Neural progenitor cell (in vitro differentiated cells): ENCODE measurements at regions not wholly inside any gene's neighbourhood (a gene's known extent, or its start where the extent isn't known, plus 50 kb on each side); places are given as distances from the start of the nearest gene placed in this dataset.
A peak's percentile ranks its signal among the peaks of the same experiment; 100 is the strongest.

Experiments used
- DNase-seq: peaks from one replicate; pipeline ENCODE4 v3.0.0-alpha.2; 2016; ENCODE audit warnings: low spot score
- H2AFZ ChIP-seq: fragments of 200-600 bp; sonication (generic); replicated peaks from 2 replicates; pipeline ENCODE4 v1.6.1; 2016; ENCODE audit warnings: antibody characterized with exemption
- H3F3A ChIP-seq: fragments of 200-600 bp; sonication (generic); 2 replicates; pipeline ENCODE4 v1.6.1; 2016; ENCODE audit warnings: antibody characterized with exemption, low read depth
- H3K27ac ChIP-seq: fragments of 200-600 bp; sonication (generic); 2 replicates; pipeline ENCODE4 v1.5.1; 2016; ENCODE audit warnings: mild to moderate bottlenecking
- H3K27me3 ChIP-seq: fragments of 200-600 bp; sonication (generic); 2 replicates; pipeline ENCODE4 v1.6.1; 2016; ENCODE audit warnings: mild to moderate bottlenecking, moderate library complexity
- H3K36me3 ChIP-seq: fragments of 200-600 bp; sonication (generic); 2 replicates; pipeline ENCODE4 v1.5.1; 2016
- H3K4me1 ChIP-seq: fragments of 200-600 bp; sonication (generic); 2 replicates; pipeline ENCODE4 v1.6.1; 2016; ENCODE audit warnings: mixed run types
- H3K4me2 ChIP-seq: fragments of 200-600 bp; sonication (generic); 2 replicates; pipeline ENCODE4 v1.6.1; 2016
- H3K4me3 ChIP-seq: fragments of 200-600 bp; sonication (generic); 2 replicates; pipeline ENCODE4 v1.5.1; 2016
- H3K79me2 ChIP-seq: fragments of 200-600 bp; sonication (generic); 2 replicates; pipeline ENCODE4 v1.6.1; 2016; ENCODE audit warnings: low read depth
- H3K9ac ChIP-seq: fragments of 200-600 bp; sonication (generic); 2 replicates; pipeline ENCODE4 v1.6.1; 2016
- H3K9me3 ChIP-seq: fragments of 200-600 bp; sonication (generic); 2 replicates; pipeline ENCODE4 v1.5.1; 2016; ENCODE audit warnings: low read depth
- H4K20me1 ChIP-seq: fragments of 200-600 bp; sonication (generic); 2 replicates; pipeline ENCODE4 v1.6.1; 2016; ENCODE audit warnings: low read depth
- H3K27ac Mint-ChIP-seq: 3 replicates; pipeline ENCODE4 v1.8.0; 2021; ENCODE audit warnings: mixed read lengths
- H3K27me3 Mint-ChIP-seq: 2 replicates; pipeline ENCODE4 v1.8.0; 2022; ENCODE audit warnings: low read depth, mild to moderate bottlenecking, inconsistent platforms, moderate library complexity, mixed read lengths; ENCODE audit not compliant: insufficient read depth
- H3K36me3 Mint-ChIP-seq: 3 replicates; pipeline ENCODE4 v1.8.0; 2021; ENCODE audit warnings: mixed read lengths
- H3K4me1 Mint-ChIP-seq: 3 replicates; pipeline ENCODE4 v1.8.0; 2021; ENCODE audit warnings: mixed read lengths
- H3K4me3 Mint-ChIP-seq: 3 replicates; pipeline ENCODE4 v1.8.0; 2021; ENCODE audit warnings: mild to moderate bottlenecking, moderate library complexity, mixed read lengths
- H3K9me3 Mint-ChIP-seq: 3 replicates; pipeline ENCODE4 v1.8.0; 2020; ENCODE audit warnings: mixed read lengths
- CTCF ChIP-seq: fragments of 200-600 bp; sonication (generic); IDR thresholded peaks from 2 replicates; pipeline ENCODE4 v1.5.1; 2017; ENCODE audit warnings: antibody characterized with exemption, mild to moderate bottlenecking
- EZH2 ChIP-seq: fragments of 200-600 bp; sonication (generic); IDR thresholded peaks from 2 replicates; pipeline ENCODE4 v1.6.1; 2017; ENCODE audit warnings: antibody characterized with exemption, mild to moderate bottlenecking, moderate library complexity
- EZH2phosphoT487 ChIP-seq: fragments of 200-600 bp; sonication (generic); IDR thresholded peaks from 2 replicates; pipeline ENCODE4 v1.6.1; 2017; ENCODE audit warnings: antibody characterized with exemption

DNA sequence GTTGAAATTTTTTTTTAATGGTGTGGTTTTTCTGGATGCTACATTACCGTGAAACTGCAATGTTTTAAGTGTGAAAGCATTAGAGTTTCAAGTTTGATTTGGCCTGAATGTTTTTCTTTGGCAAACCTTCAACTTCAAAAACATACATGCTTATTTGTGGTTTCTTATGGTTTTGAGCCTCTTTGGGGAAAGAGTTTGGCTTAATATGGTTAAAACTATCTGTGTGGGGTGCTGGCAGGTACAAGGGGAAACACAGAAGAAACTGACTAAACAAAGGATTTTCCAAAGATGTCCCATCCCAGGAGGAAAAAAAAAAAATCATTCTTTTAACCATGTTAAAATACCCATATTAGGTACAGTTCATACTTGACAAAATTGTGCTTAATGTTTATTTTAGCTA, 121.1 kb downstream of the HGF start:
- Histone ChIP-seq H3K9me3 (peaks cover 6% of the 10 kb centered on the region), H3K27ac (no peak overlapping the region), H3F3A (no peaks in the 10 kb centered on the region), H3K9ac (no peak overlapping the region), H2AFZ (peak overlapping the region; percentile 22), H3K4me2 (no peak overlapping the region), H3K79me2 (no peaks in the 10 kb centered on the region), H4K20me1 (no peaks in the 10 kb centered on the region), H3K27me3 (no peaks in the 10 kb centered on the region), H3K4me1 (no peaks in the 10 kb centered on the region), H3K36me3 (no peaks in the 10 kb centered on the region), H3K4me3 (no peak overlapping the region)
- Mint-ChIP-seq H3K27ac (no peak overlapping the region), H3K4me3 (no peak overlapping the region), H3K27me3 (no peaks in the 10 kb centered on the region), H3K9me3 (peaks cover 23% of the 10 kb centered on the region), H3K4me1 (no peaks in the 10 kb centered on the region), H3K36me3 (no peaks in the 10 kb centered on the region)
- DNase-seq = no peak
- TF ChIP-seq EZH2 (no peak), EZH2phosphoT487 (no peak), CTCF (no peak)

GRCh38 chr7:81645435-81645834, 124.4 kb downstream of the HGF start:
- Histone ChIP-seq H3K4me3 (no peak overlapping the region), H3K9me3 (no peaks in the 10 kb centered on the region), H3F3A (no peaks in the 10 kb centered on the region), H2AFZ (no peak overlapping the region), H3K27me3 (no peaks in the 10 kb centered on the region), H3K4me2 (no peak overlapping the region), H3K4me1 (no peaks in the 10 kb centered on the region), H3K36me3 (no peaks in the 10 kb centered on the region), H3K27ac (no peak overlapping the region), H3K9ac (no peak overlapping the region), H3K79me2 (no peaks in the 10 kb centered on the region), H4K20me1 (no peaks in the 10 kb centered on the region)
- no peak for DNase-seq
- H3K9me3 Mint-ChIP-seq = peaks cover 3% of the 10 kb centered on the region
- TF ChIP-seq EZH2 (no peak), EZH2phosphoT487 (no peak), CTCF (no peak)
- no peak overlapping the region for H3K4me3 Mint-ChIP-seq
- H3K27ac Mint-ChIP-seq = no peak overlapping the region
- no peaks in the 10 kb centered on the region for H3K27me3 Mint-ChIP-seq
- H3K4me1 Mint-ChIP-seq = no peaks in the 10 kb centered on the region
- H3K36me3 Mint-ChIP-seq = no peaks in the 10 kb centered on the region

- no peaks in the 10 kb centered on the region for H4K20me1 ChIP-seq
- H3K4me1 Mint-ChIP-seq = peaks cover 12% of the 10 kb centered on the region
- peaks cover 3% of the 10 kb centered on the region for H3K9me3 Mint-ChIP-seq
Observed at GRCh38 chr7:81641873-81642272, 128.0 kb downstream of the HGF start.

More at GRCh38 chr7:81641873-81642272, 128.0 kb downstream of the HGF start:
- Histone ChIP-seq H3K27ac (no peak overlapping the region), H2AFZ (no peak overlapping the region), H3K27me3 (no peaks in the 10 kb centered on the region), H3F3A (no peaks in the 10 kb centered on the region), H3K79me2 (no peaks in the 10 kb centered on the region), H3K4me3 (no peak overlapping the region), H3K36me3 (no peaks in the 10 kb centered on the region), H3K9me3 (no peaks in the 10 kb centered on the region), H3K9ac (no peak overlapping the region), H3K4me1 (no peaks in the 10 kb centered on the region), H3K4me2 (no peak overlapping the region)
- Mint-ChIP-seq H3K36me3 (no peaks in the 10 kb centered on the region), H3K27ac (no peak overlapping the region), H3K4me3 (no peak overlapping the region), H3K27me3 (no peaks in the 10 kb centered on the region)
- DNase-seq = no peak
- TF ChIP-seq EZH2phosphoT487 (no peak), EZH2 (no peak), CTCF (no peak)
